Endothelial cell of umbilical vein (primary cell): ENCODE measurements at regions not wholly inside any gene's neighbourhood (a gene's known extent, or its start where the extent isn't known, plus 50 kb on each side); places are given as distances from the start of the nearest gene placed in this dataset.

Experiments used
- BruUV-seq: library from RNA; stranded (reverse); fragments of 400-500 nt; replicated peaks from 2 replicates; lab custom pipeline; 2021; lab: Mats Ljungman, UMichigan
- CTCF ChIA-PET: fragments of 300-600, 350-600 bp; sonication (Branson Sonifier 250); formaldehyde crosslinking; loops from one replicate; lab custom pipeline; 2021; ENCODE audit warnings: antibody characterized with exemption, inconsistent platforms; lab: Charles Lee
- POLR2A ChIA-PET: fragments of 300-600, 350-600 bp; sonication (Branson Sonifier 250); formaldehyde crosslinking; loops from one replicate; lab custom pipeline; 2021; ENCODE audit warnings: antibody characterized with exemption, inconsistent platforms; lab: Charles Lee
- DNase-seq: peaks from one replicate; pipeline ENCODE4 v3.0.0-alpha.2; 2011; ENCODE audit warnings: low read depth, low spot score
- FAIRE-seq: peaks from 2 replicates; lab custom pipeline; 2011; peaks lifted over from hg19 to GRCh38; lab: Jason Lieb, UNC
- H2AFZ ChIP-seq: 2 replicates; pipeline ENCODE4 v1.6.0; 2012; ENCODE audit warnings: low read depth, low read length, control low read depth, inconsistent platforms
- H3K27ac ChIP-seq: 2 replicates; pipeline ENCODE4 v1.5.1; 2011; ENCODE audit warnings: low read depth, mild to moderate bottlenecking, control low read depth, low read length, moderate library complexity; ENCODE audit not compliant: insufficient read depth
- H3K27me3 ChIP-seq, 2 experiments: 2 replicates each; pipeline versions ENCODE4 v1.6.0 to v1.6.1; 2011; ENCODE audit warnings: low read length in 2 of 2, mixed read lengths in 1 of 2; ENCODE audit not compliant: control insufficient read depth in 2 of 2, insufficient read depth in 2 of 2
- H3K36me3 ChIP-seq, 2 experiments: 2 replicates in 1 of 2; 3 replicates in 1 of 2; pipeline ENCODE4 v1.5.1; 2011; ENCODE audit warnings: low read length in 2 of 2, mild to moderate bottlenecking in 1 of 2, moderate library complexity in 1 of 2; ENCODE audit not compliant: control insufficient read depth in 2 of 2, insufficient read depth in 2 of 2; ENCODE audit errors: extremely low read depth in 1 of 2
- H3K4me1 ChIP-seq: 3 replicates; pipeline ENCODE4 v1.5.1; 2011; ENCODE audit warnings: mild to moderate bottlenecking, low read length; ENCODE audit not compliant: control insufficient read depth, insufficient read depth; ENCODE audit errors: extremely low read depth
- H3K4me2 ChIP-seq: 2 replicates; pipeline ENCODE4 v1.6.1; 2011; ENCODE audit warnings: low read length, control low read depth, mixed read lengths; ENCODE audit not compliant: insufficient read depth
- H3K4me3 ChIP-seq, 3 experiments: fragments of 200-600 bp in 1 of 3; sonication (generic), shearing (Covaris generic) in 1 of 3; replicated peaks in 1 of 3; 2 replicates each; pipeline ENCODE4 v1.5.1; 2011 to 2016; ENCODE audit warnings: control low read depth in 3 of 3, low read length in 3 of 3, mild to moderate bottlenecking in 2 of 3, inconsistent platforms in 1 of 3, low read depth in 1 of 3, moderate library complexity in 1 of 3; ENCODE audit not compliant: insufficient read depth in 1 of 3
- H3K79me2 ChIP-seq: 2 replicates; pipeline ENCODE4 v1.6.0; 2012; ENCODE audit warnings: low read length, inconsistent platforms; ENCODE audit not compliant: control insufficient read depth, insufficient read depth
- H3K9ac ChIP-seq: replicated peaks from 2 replicates; pipeline ENCODE3; 2011; ENCODE audit warnings: low read length, control low read depth; ENCODE audit not compliant: insufficient read depth; ENCODE audit errors: extremely low read depth
- H3K9me1 ChIP-seq: replicated peaks from 3 replicates; pipeline ENCODE4 v1.6.0; 2011; ENCODE audit warnings: mild to moderate bottlenecking, low read length; ENCODE audit not compliant: control insufficient read depth, insufficient read depth; ENCODE audit errors: extremely low read depth
- H3K9me3 ChIP-seq: replicated peaks from 2 replicates; pipeline ENCODE4 v1.5.1; 2012; ENCODE audit warnings: low read length, inconsistent platforms; ENCODE audit not compliant: control insufficient read depth, insufficient read depth
- H4K20me1 ChIP-seq: replicated peaks from 2 replicates; pipeline ENCODE3; 2011; ENCODE audit warnings: mild to moderate bottlenecking, low read length; ENCODE audit not compliant: control insufficient read depth, insufficient read depth; ENCODE audit errors: extremely low read depth
- CTCF ChIP-seq, 2 donors: IDR thresholded peaks; 1 replicate in 1 of 2; 2 replicates in 1 of 2; pipeline ENCODE4 v1.5.1; 2011; ENCODE audit warnings: low read length in 2 of 2, mild to moderate bottlenecking in 2 of 2, moderate library complexity in 2 of 2, control low read depth in 1 of 2, inconsistent platforms in 1 of 2, low read depth in 1 of 2; ENCODE audit not compliant: insufficient read depth in 1 of 2; ENCODE audit errors: extremely low read depth in 1 of 2
- EZH2 ChIP-seq: IDR thresholded peaks from 2 replicates; pipeline ENCODE4 v1.6.1; 2012; ENCODE audit warnings: borderline replicate concordance, low read depth, mild to moderate bottlenecking, moderate library complexity, low read length, inconsistent platforms; ENCODE audit not compliant: severe bottlenecking
- FOS ChIP-seq: IDR thresholded peaks from 2 replicates; pipeline ENCODE4 v1.6.1; 2011; ENCODE audit warnings: mild to moderate bottlenecking, low read length, moderate library complexity, borderline replicate concordance; ENCODE audit not compliant: insufficient read depth
- GATA2 ChIP-seq: IDR thresholded peaks from 2 replicates; pipeline ENCODE4 v1.7.0; 2011; ENCODE audit warnings: low read depth, mild to moderate bottlenecking, moderate library complexity, mixed read lengths, low read length; ENCODE audit not compliant: insufficient read length, insufficient read depth
- JUN ChIP-seq: IDR thresholded peaks from 2 replicates; pipeline ENCODE4 v1.6.1; 2011; ENCODE audit warnings: borderline replicate concordance, low read depth; ENCODE audit not compliant: insufficient read length, insufficient read depth
- MAX ChIP-seq: IDR thresholded peaks from 2 replicates; pipeline ENCODE4 v1.6.1; 2011; ENCODE audit not compliant: insufficient read depth, insufficient read length
- MYC ChIP-seq: IDR thresholded peaks from one replicate; pipeline ENCODE4 v1.6.1; 2011; ENCODE audit warnings: mild to moderate bottlenecking, low read depth, low read length
- POLR2A ChIP-seq: IDR thresholded peaks from 2 replicates; pipeline ENCODE4 v1.6.1; 2012; ENCODE audit warnings: low read depth, mild to moderate bottlenecking, control low read depth, low read length
- POLR2AphosphoS5 ChIP-seq: IDR thresholded peaks from 2 replicates; pipeline ENCODE4 v1.6.1; 2012; ENCODE audit warnings: low read depth, mild to moderate bottlenecking, control low read depth, low read length, moderate library complexity; ENCODE audit not compliant: insufficient read depth
- dilution Hi-C: fragments of 300-500 bp; cut with MboI; formaldehyde crosslinking; loops from one replicate; pipeline ENCODE4 v1.15.0; 2019; ENCODE audit warnings: low sequenced_read_pairs; ENCODE audit not compliant: extremely low pct_ligation_motif_present
- intact Hi-C: fragments of 100-400 bp; cut with micrococcal nuclease; formaldehyde crosslinking; loops from one replicate; pipeline ENCODE4 v1.10.0; 2022

GRCh38 chr1:213676736-213677135, 311.0 kb upstream of the PROX1 start:
- Histone ChIP-seq H3K4me3 (no peak overlapping the region), H2AFZ (no peak overlapping the region), H3K27me3 (peaks cover 0 to 2% of the 10 kb centered on the region in 2 experiments), H4K20me1 (no peaks in the 10 kb centered on the region), H3K79me2 (no peaks in the 10 kb centered on the region), H3K9me3 (no peaks in the 10 kb centered on the region), H3K4me1 (no peaks in the 10 kb centered on the region), H3K36me3 (no peaks in the 10 kb centered on the region), H3K27ac (no peak overlapping the region), H3K9ac (no peak overlapping the region), H3K4me2 (no peak overlapping the region), H3K9me1 (no peaks in the 10 kb centered on the region)
- FAIRE-seq (no peak), DNase-seq (no peak)
- intact Hi-C loops: no loop called here
- ChIA-PET POLR2A (no interaction called here), CTCF (no interaction called here)
- no TSS peak for BruUV-seq
- dilution Hi-C loops: no loop called here
- TF ChIP-seq GATA2: no peak
- TF ChIP-seq CTCF (IDR thresholded peaks at IDR 0.05; ENCODE audit: extremely low read depth in 1 of 2, insufficient read depth in 1 of 2, low read depth in 1 of 2, low read length in 2 of 2): no peak
- no peak for TF ChIP-seq MAX

- no peak for DNase-seq
- Histone ChIP-seq H3K79me2 (no peaks in the 10 kb centered on the region), H3K9me1 (no peaks in the 10 kb centered on the region), H4K20me1 (no peaks in the 10 kb centered on the region), H3K36me3 (no peaks in the 10 kb centered on the region), H2AFZ (no peak overlapping the region), H3K4me1 (no peaks in the 10 kb centered on the region), H3K4me3 (no peak overlapping the region), H3K9me3 (no peaks in the 10 kb centered on the region), H3K27ac (no peak overlapping the region), H3K9ac (no peak overlapping the region), H3K27me3 (no peaks in the 10 kb centered on the region), H3K4me2 (no peak overlapping the region)
- ChIA-PET POLR2A (no interaction called here), CTCF (no interaction called here)
- dilution Hi-C loops (no loop called here), intact Hi-C loops (no loop called here)
- no TSS peak for BruUV-seq
- FAIRE-seq: no peak
- TF ChIP-seq GATA2 (no peak), FOS (no peak), MYC (no peak), CTCF (IDR thresholded peaks at IDR 0.05; ENCODE audit: extremely low read depth in 1 of 2, insufficient read depth in 1 of 2, low read depth in 1 of 2, low read length in 2 of 2) (no peak), MAX (no peak), JUN (no peak), POLR2AphosphoS5 (no peak), EZH2 (no peak), POLR2A (no peak)
Measured at GRCh38 chr1:213678348-213678747, 309.4 kb upstream of the PROX1 start.
